Progenitor cell of endocrine pancreas (in vitro differentiated cells): ENCODE measurements at regions not wholly inside any gene's neighbourhood (a gene's known extent, or its start where the extent isn't known, plus 50 kb on each side); places are given as distances from the start of the nearest gene placed in this dataset.

Experiments used
- DNase-seq: peaks from one replicate; pipeline ENCODE4 v3.0.0; 2021; ENCODE audit warnings: low spot score; ENCODE audit not compliant: unreplicated experiment
- H3K27ac Mint-ChIP-seq: 2 replicates; pipeline ENCODE4 v1.8.0; 2021; ENCODE audit warnings: mild to moderate bottlenecking, moderate library complexity, mixed read lengths
- H3K27me3 Mint-ChIP-seq: 2 replicates; pipeline ENCODE4 v1.8.0; 2021; ENCODE audit warnings: mixed read lengths
- H3K36me3 Mint-ChIP-seq: 2 replicates; pipeline ENCODE4 v1.8.0; 2022; ENCODE audit warnings: mixed read lengths; ENCODE audit not compliant: insufficient read depth
- H3K4me1 Mint-ChIP-seq: 2 replicates; pipeline ENCODE4 v1.8.0; 2021; ENCODE audit warnings: low read depth, mixed read lengths
- H3K4me3 Mint-ChIP-seq: 2 replicates; pipeline ENCODE4 v1.8.0; 2021; ENCODE audit warnings: low read depth, mild to moderate bottlenecking, moderate library complexity, mixed read lengths
- H3K9me3 Mint-ChIP-seq: 2 replicates; pipeline ENCODE4 v1.8.0; 2021; ENCODE audit warnings: low read depth, mixed read lengths
- TF ChIP-seq, protein P1 (sequence below): fragments of 200-600 bp; sonication (generic); IDR thresholded peaks from one replicate; pipeline ENCODE4 v1.5.0; 2021; ENCODE audit warnings: antibody characterized with exemption, mild to moderate bottlenecking; ENCODE audit not compliant: unreplicated experiment

DNA sequence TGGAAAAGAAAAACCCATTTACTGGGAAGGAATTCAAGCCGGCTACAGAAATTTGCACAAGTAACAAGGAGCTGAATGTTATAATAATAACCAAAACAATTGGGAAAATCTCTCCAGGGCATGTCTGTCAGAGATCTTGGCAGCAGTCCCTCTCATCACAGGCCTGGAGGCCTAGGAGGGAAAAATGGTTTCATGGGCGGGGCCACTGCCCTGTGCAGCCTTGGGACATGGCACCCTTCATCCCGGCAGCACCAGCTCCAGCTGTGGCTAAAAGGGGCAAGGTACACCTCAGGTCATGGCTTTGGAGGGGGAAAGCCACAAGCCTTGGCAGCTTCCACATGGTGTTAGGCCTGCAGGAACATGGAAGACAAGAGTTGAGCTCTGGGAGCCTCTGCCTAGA is 513.1 kb upstream of the CNKSR2 start:
- TF ChIP-seq, protein P1, sequence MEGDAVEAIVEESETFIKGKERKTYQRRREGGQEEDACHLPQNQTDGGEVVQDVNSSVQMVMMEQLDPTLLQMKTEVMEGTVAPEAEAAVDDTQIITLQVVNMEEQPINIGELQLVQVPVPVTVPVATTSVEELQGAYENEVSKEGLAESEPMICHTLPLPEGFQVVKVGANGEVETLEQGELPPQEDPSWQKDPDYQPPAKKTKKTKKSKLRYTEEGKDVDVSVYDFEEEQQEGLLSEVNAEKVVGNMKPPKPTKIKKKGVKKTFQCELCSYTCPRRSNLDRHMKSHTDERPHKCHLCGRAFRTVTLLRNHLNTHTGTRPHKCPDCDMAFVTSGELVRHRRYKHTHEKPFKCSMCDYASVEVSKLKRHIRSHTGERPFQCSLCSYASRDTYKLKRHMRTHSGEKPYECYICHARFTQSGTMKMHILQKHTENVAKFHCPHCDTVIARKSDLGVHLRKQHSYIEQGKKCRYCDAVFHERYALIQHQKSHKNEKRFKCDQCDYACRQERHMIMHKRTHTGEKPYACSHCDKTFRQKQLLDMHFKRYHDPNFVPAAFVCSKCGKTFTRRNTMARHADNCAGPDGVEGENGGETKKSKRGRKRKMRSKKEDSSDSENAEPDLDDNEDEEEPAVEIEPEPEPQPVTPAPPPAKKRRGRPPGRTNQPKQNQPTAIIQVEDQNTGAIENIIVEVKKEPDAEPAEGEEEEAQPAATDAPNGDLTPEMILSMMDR = no peak
- H3K4me1 Mint-ChIP-seq = peaks cover 2% of the 10 kb centered on the region
- no peak overlapping the region for H3K4me3 Mint-ChIP-seq
- H3K9me3 Mint-ChIP-seq = peaks cover 23% of the 10 kb centered on the region
- no peak overlapping the region for H3K27ac Mint-ChIP-seq
- no peaks in the 10 kb centered on the region for H3K27me3 Mint-ChIP-seq
- no peak for DNase-seq
- peaks cover 3% of the 10 kb centered on the region for H3K36me3 Mint-ChIP-seq

DNA sequence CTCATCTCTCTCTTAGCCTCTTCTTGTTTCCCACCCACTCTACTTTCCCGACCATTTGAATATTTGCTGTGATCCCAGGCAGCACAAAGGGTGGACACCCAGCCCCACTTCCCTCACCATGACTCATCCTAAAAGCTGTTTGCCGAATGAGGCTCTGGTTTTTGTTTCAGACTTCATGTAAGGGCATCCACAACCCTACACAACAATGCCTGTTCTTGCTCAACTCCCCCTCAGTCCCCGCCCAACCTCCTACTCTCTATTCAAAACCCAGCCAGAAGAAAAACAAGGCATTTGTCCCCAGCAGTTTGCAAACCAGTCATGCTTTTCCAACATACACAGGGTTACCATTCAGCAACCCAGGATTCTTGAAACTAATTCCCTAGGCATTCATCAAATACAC is 516.5 kb upstream of the CNKSR2 start:
- no peak for DNase-seq
- H3K27me3 Mint-ChIP-seq = no peaks in the 10 kb centered on the region
- no peak overlapping the region for H3K27ac Mint-ChIP-seq
- peaks cover 3% of the 10 kb centered on the region for H3K36me3 Mint-ChIP-seq
- no peak overlapping the region for H3K4me3 Mint-ChIP-seq
- H3K4me1 Mint-ChIP-seq = peaks cover 2% of the 10 kb centered on the region
- TF ChIP-seq, protein P1 = no peak
- peaks cover 26% of the 10 kb centered on the region for H3K9me3 Mint-ChIP-seq

DNA sequence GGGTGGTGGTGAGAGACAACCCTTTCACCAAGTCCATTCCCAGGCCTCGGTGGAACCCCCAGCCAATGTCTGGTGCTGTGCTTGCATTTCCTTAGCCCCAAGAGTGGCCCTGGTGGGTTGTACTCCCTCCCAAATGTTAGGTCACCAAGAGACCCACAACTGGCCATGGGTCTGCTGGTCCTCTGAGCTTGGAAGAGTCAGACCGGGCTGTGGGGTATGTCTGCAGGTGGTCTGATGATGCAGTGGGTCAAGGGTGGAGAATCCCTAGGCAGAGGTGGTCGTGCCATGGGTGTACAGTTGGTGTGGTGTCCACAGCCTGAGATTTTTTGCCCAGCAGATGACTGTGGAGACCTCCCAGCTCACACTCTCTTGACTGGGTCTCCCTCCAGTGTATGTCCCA is 535.7 kb upstream of the CNKSR2 start:
- Mint-ChIP-seq H3K27me3 (no peaks in the 10 kb centered on the region), H3K9me3 (peaks cover 44% of the 10 kb centered on the region), H3K4me3 (no peak overlapping the region), H3K27ac (no peak overlapping the region), H3K4me1 (peaks cover 1% of the 10 kb centered on the region), H3K36me3 (peaks cover 2% of the 10 kb centered on the region)
- no peak for DNase-seq
- TF ChIP-seq, protein P1 = no peak

DNA sequence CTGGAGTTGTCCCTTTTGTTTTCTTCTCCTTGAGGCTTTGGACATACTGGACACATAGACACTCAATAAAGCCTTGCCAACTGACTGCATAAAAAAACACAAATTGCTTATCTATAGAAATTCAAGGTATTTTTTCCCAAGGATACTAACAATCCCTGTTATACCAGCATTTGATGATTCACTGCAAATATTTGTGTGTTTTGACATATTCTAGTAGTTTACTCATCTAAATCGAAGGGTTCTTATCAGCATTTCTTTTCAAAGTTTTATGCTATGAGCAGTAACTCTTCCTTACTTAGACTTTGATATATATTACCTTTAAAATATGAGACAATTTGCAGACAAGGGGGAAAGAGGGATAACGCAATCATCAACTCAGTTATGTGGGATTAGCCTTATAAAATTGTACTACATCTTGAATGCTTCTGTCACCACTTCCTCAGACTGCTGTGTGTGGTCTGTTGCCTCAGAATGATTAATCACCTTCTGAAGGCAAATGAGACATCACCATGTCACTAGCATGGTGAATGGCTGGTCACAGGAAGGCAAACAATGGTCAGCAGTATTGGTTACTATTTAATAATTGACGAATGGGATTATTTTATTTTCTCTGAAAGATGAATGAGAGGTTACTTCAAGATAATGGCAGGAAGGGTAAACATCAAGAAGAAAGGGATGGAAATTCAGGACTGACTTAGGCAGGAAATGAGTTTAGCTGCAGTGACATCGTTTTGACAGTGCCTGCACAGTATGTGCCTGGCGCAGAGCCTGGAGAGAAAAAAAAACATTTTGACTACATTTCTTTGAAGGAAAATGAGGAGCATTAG is 544.3 kb upstream of the CNKSR2 start:
- peaks cover 7% of the 10 kb centered on the region for H3K9me3 Mint-ChIP-seq
- DNase-seq = no peak
- peak overlapping the region; percentile 1 for H3K27ac Mint-ChIP-seq
- peaks cover 20% of the 10 kb centered on the region for H3K4me1 Mint-ChIP-seq
- no peaks in the 10 kb centered on the region for H3K27me3 Mint-ChIP-seq
- no peak overlapping the region for H3K4me3 Mint-ChIP-seq
- no peaks in the 10 kb centered on the region for H3K36me3 Mint-ChIP-seq
- TF ChIP-seq, protein P1 = no peak

DNA sequence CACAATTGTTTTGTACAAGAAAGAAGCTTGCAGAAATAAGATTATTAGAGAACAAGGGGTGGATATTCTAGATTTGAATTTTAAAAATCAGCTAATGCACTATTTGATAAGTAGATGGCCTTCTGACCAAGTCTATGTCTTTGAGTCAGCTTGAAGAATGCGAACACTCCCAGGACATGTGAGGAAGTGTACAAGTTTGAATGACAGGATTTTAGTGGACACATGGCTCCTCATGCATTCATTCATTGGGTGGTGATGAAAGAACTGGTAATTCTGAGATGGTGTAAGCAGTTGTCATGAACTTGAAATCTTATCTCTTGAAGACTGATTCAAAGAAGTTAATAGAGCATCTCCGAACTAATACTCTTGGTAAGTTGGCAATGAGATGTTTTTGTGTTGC is 548.2 kb upstream of the CNKSR2 start:
- DNase-seq = no peak
- TF ChIP-seq, protein P1 = no peak
- no peak overlapping the region for H3K4me3 Mint-ChIP-seq
- H3K4me1 Mint-ChIP-seq = peaks cover 14% of the 10 kb centered on the region
- H3K27ac Mint-ChIP-seq = no peak overlapping the region
- no peaks in the 10 kb centered on the region for H3K9me3 Mint-ChIP-seq
- H3K36me3 Mint-ChIP-seq = no peaks in the 10 kb centered on the region
- no peaks in the 10 kb centered on the region for H3K27me3 Mint-ChIP-seq
